ENCODE measurements at regions not wholly inside any gene's neighbourhood (a gene's known extent, or its start where the extent isn't known, plus 50 kb on each side); places are given as distances from the start of the nearest gene placed in this dataset.

DNA sequence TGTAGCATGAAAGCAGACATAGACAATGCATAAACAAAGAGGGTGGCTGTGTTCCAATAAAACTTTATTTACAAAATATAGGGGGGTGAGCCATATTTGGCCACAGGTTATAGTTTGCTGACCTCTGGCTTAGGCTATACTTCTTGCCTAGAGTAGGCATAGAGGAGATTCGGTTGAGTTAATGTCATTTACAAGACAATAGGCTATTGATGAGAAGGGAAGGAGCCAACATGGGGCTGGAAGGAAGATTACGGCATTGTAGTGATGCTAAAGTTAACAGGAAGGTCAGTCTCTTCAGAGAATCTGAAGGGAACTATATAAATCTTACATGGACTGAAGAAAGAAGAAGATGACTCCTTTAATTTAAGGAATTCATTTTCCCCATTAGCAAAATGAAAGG lies 463.5 kb downstream of the HTR7 start:
- DNase-seq (ENCODE audit: low read depth, low spot score): peak; percentile 4
- H3K4me3 ChIP-seq (ENCODE audit: low read length): no peak overlapping the region
- H3K27ac ChIP-seq (ENCODE audit: low read length): no peak overlapping the region
- no peaks in the 10 kb centered on the region for H3K4me1 ChIP-seq (ENCODE audit: control insufficient read depth, insufficient read depth, low read length)
- H3K36me3 ChIP-seq (ENCODE audit: control insufficient read depth, insufficient read depth, low read length): no peaks in the 10 kb centered on the region
- no CpG with 5 or more reads among the region's 2 CpGs for WGBS (ENCODE audit: insufficient coverage, insufficient read length)
- H3K9me3 ChIP-seq (ENCODE audit: control insufficient read depth, insufficient read depth, low read length): no peaks in the 10 kb centered on the region
- no peaks in the 10 kb centered on the region for H3K27me3 ChIP-seq (ENCODE audit: control insufficient read depth, insufficient read depth, low read length)

DNA sequence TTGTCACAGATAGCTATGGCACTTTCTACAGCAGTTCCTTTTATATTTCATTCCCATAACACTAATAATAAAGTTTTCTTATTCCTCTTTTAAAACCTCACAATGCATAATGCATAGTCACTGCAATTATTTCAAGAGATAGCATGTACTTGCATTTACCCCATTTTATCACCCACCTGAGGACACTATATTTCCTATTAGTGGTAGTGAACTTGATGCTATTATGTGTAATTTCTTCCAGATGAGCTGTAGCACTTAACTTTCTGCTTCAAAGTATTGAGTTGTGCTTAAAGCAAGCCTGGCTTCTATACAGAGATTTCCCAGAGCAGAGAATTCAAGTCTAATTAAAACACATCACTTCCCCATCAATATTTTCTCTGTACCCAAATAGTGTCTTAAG lies 461.1 kb downstream of the HTR7 start:
- Histone ChIP-seq H3K27me3 (ENCODE audit: control insufficient read depth, insufficient read depth, low read length) (no peaks in the 10 kb centered on the region), H3K4me3 (ENCODE audit: low read length) (no peak overlapping the region), H3K36me3 (ENCODE audit: control insufficient read depth, insufficient read depth, low read length) (no peaks in the 10 kb centered on the region), H3K9me3 (ENCODE audit: control insufficient read depth, insufficient read depth, low read length) (no peaks in the 10 kb centered on the region), H3K4me1 (ENCODE audit: control insufficient read depth, insufficient read depth, low read length) (no peaks in the 10 kb centered on the region), H3K27ac (ENCODE audit: low read length) (no peak overlapping the region)
- no peak for DNase-seq (ENCODE audit: low read depth, low spot score)

DNA sequence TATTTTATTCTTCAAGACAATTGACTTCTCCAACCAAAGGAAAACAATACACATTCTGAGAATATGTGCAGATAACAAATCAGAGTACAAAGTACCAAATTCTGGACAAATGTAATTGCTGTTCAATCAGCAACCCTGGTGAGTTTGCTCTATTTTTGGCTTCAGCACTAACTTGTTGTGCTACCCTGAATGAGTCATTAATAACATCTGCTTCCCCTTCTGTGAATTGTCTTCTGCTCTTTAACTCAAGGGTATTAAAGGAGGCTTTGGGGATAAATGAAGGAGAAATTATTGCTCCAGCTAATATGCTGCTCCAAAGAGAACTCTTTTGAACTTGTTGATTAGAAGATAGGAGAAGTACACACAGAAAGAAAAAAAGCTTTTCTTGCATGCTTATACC lies 459.3 kb downstream of the HTR7 start:
- H3K27me3 ChIP-seq (ENCODE audit: control insufficient read depth, insufficient read depth, low read length): no peaks in the 10 kb centered on the region
- no peaks in the 10 kb centered on the region for H3K36me3 ChIP-seq (ENCODE audit: control insufficient read depth, insufficient read depth, low read length)
- no peak for DNase-seq (ENCODE audit: low read depth, low spot score)
- no peak overlapping the region for H3K27ac ChIP-seq (ENCODE audit: low read length)
- no peak overlapping the region for H3K4me3 ChIP-seq (ENCODE audit: low read length)
- no peaks in the 10 kb centered on the region for H3K9me3 ChIP-seq (ENCODE audit: control insufficient read depth, insufficient read depth, low read length)
- no peaks in the 10 kb centered on the region for H3K4me1 ChIP-seq (ENCODE audit: control insufficient read depth, insufficient read depth, low read length)

DNA sequence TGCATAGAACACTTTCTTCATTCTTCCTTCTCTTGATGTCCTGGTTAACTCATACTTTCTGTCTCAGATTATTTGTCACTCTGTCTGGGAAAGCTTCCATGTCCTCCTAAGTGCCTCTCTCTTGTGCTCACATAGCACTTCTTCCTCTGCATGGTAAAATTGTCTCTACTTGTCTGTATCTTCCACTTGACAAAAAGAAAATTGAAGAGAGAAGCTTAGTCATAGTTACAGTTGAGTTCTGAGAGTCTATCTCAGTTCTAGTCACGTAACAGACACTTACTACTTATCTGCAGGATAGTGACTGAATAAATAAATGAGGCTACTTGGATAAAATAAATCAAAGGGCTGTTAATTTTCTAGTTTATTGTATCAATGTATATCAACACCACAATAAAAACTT lies 458.1 kb downstream of the HTR7 start:
- no peaks in the 10 kb centered on the region for H3K4me1 ChIP-seq (ENCODE audit: control insufficient read depth, insufficient read depth, low read length)
- no peaks in the 10 kb centered on the region for H3K27me3 ChIP-seq (ENCODE audit: control insufficient read depth, insufficient read depth, low read length)
- no peak overlapping the region for H3K4me3 ChIP-seq (ENCODE audit: low read length)
- H3K36me3 ChIP-seq (ENCODE audit: control insufficient read depth, insufficient read depth, low read length): no peaks in the 10 kb centered on the region
- H3K9me3 ChIP-seq (ENCODE audit: control insufficient read depth, insufficient read depth, low read length): no peaks in the 10 kb centered on the region
- WGBS (ENCODE audit: insufficient coverage, insufficient read length): no CpG with 5 or more reads among the region's 1 CpG
- H3K27ac ChIP-seq (ENCODE audit: low read length): no peak overlapping the region
- DNase-seq (ENCODE audit: low read depth, low spot score): no peak

DNA sequence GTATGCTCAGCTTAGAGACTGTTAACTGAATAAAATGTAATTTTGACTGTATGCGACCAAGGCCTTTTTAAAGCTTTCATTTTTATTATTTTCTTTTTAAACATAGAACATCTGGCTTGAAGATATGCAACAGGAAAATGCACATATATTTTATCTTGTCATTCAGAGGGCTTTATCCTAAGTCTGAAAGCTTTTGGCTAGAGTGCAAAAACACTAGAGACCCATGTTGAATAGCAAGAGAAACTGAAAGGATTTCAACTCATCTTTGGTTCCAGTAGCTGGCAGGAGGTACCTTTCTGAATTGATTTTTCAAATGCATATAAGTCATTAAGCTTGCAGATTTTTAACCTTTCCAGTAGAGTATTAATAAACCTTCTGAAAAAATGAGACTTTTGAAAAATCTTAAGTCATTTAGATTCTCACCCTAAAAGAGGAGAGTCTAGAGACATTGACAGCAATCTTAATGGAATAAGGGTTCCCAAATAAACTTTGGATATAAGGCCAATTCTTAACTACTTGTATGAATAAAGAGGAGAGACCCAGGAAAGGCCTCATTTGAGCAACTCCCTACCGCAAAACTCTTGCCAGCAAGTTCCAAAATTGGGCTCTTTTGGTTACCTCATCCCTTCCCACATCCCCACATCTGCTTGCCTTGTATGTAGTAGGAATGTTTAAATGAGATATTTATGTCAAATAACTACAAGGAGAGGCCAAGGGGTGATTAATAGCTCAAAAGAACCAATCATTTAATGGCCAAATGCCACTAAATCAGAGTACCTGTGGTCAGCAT lies 454.4 kb downstream of the HTR7 start:
- no peaks in the 10 kb centered on the region for H3K4me1 ChIP-seq (ENCODE audit: control insufficient read depth, insufficient read depth, low read length)
- no peak overlapping the region for H3K27ac ChIP-seq (ENCODE audit: low read length)
- DNase-seq (ENCODE audit: low read depth, low spot score): no peak
- H3K9me3 ChIP-seq (ENCODE audit: control insufficient read depth, insufficient read depth, low read length): no peaks in the 10 kb centered on the region
- no peak overlapping the region for H3K4me3 ChIP-seq (ENCODE audit: low read length)
- WGBS (ENCODE audit: insufficient coverage, insufficient read length): no CpG with 5 or more reads among the region's 2 CpGs
- H3K27me3 ChIP-seq (ENCODE audit: control insufficient read depth, insufficient read depth, low read length): no peaks in the 10 kb centered on the region
- no peaks in the 10 kb centered on the region for H3K36me3 ChIP-seq (ENCODE audit: control insufficient read depth, insufficient read depth, low read length)

DNA sequence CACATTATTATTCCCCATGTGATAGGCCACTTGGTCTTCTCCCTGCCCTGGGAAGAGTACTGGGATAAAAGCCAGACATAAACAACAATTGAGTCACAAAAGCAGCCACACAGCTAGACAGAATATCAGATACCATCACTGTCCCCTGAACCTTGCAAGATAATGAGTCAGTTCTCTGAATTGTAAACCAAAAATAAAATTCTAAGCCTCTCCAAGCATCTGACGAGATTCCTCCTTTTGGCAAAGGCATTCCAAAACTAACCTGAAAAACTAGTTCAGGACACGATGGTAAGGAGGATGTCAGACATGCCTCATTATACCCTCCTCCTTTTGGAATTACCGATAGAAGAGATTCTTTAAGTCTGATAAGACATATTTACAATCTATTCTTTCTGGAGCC lies 450.7 kb downstream of the HTR7 start:
- H3K36me3 ChIP-seq (ENCODE audit: control insufficient read depth, insufficient read depth, low read length): no peaks in the 10 kb centered on the region
- no peak overlapping the region for H3K27ac ChIP-seq (ENCODE audit: low read length)
- H3K9me3 ChIP-seq (ENCODE audit: control insufficient read depth, insufficient read depth, low read length): no peaks in the 10 kb centered on the region
- H3K4me3 ChIP-seq (ENCODE audit: low read length): no peak overlapping the region
- no CpG with 5 or more reads among the region's 3 CpGs for WGBS (ENCODE audit: insufficient coverage, insufficient read length)
- H3K4me1 ChIP-seq (ENCODE audit: control insufficient read depth, insufficient read depth, low read length): no peaks in the 10 kb centered on the region
- no peak for DNase-seq (ENCODE audit: low read depth, low spot score)
- no peaks in the 10 kb centered on the region for H3K27me3 ChIP-seq (ENCODE audit: control insufficient read depth, insufficient read depth, low read length)

DNA sequence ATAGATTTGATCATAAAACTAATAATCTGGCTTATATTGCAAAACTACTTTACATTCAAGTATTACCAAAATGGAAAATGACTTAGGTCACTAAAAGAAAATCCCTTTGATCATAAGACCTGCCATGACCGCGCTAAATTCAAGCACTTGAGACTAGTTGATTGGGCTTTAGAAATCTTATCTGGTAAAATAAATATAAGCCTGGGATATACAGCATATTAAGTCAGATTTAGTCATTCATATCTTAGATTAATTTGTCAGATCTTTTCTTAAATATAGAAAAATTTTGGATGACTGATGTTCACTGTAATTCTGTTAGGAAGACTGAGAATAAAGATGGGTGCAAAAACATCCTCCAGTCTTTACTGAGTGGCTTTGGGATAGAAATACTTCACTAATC lies 450.0 kb downstream of the HTR7 start:
- no peak overlapping the region for H3K4me3 ChIP-seq (ENCODE audit: low read length)
- no peaks in the 10 kb centered on the region for H3K36me3 ChIP-seq (ENCODE audit: control insufficient read depth, insufficient read depth, low read length)
- H3K27ac ChIP-seq (ENCODE audit: low read length): no peak overlapping the region
- DNase-seq (ENCODE audit: low read depth, low spot score): no peak
- no peaks in the 10 kb centered on the region for H3K4me1 ChIP-seq (ENCODE audit: control insufficient read depth, insufficient read depth, low read length)
- no CpG with 5 or more reads among the region's 2 CpGs for WGBS (ENCODE audit: insufficient coverage, insufficient read length)
- H3K27me3 ChIP-seq (ENCODE audit: control insufficient read depth, insufficient read depth, low read length): no peaks in the 10 kb centered on the region
- no peaks in the 10 kb centered on the region for H3K9me3 ChIP-seq (ENCODE audit: control insufficient read depth, insufficient read depth, low read length)

DNA sequence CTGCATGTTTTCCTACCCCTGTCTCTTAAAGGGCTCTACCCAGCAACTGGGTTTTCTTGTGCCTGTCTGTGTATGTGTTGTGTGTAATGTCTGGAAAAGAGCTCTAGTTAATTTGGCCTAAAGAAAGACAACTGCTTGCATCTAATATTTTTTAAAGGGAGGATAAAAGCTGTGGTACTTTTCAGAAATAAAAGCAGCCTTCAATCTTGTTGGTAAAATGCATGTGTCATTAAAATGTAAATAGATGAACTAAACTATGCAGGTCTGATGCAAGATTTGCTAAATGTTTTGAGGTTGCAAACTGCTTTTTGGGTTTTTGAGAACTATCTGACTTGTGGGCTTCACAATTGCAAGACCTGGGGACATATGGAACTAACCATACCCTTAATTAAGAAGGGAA lies 445.3 kb downstream of the HTR7 start:
- H3K9me3 ChIP-seq (ENCODE audit: control insufficient read depth, insufficient read depth, low read length): no peaks in the 10 kb centered on the region
- no peaks in the 10 kb centered on the region for H3K36me3 ChIP-seq (ENCODE audit: control insufficient read depth, insufficient read depth, low read length)
- H3K4me1 ChIP-seq (ENCODE audit: control insufficient read depth, insufficient read depth, low read length): no peaks in the 10 kb centered on the region
- no peak for DNase-seq (ENCODE audit: low read depth, low spot score)
- H3K27ac ChIP-seq (ENCODE audit: low read length): no peak overlapping the region
- H3K27me3 ChIP-seq (ENCODE audit: control insufficient read depth, insufficient read depth, low read length): no peaks in the 10 kb centered on the region
- H3K4me3 ChIP-seq (ENCODE audit: low read length): no peak overlapping the region

DNA sequence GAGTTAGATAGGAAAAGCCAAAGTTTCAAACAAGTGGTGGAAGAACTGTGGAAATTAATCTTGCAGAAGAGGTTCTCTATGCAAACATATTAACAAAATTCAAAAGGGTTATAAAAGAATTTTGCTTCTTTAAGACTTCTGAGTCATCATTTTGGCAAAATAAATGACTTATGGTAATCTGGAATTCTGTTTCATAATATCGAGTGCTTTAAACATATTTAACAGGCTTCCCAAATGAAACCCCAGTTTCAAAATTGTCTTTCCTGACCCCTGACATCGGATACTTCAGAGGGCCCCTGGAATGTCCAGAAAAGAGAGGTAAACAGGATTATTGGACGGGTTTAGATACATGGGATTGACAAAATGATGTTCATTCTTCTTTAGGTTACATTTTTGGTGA lies 444.6 kb downstream of the HTR7 start:
- Histone ChIP-seq H3K27me3 (ENCODE audit: control insufficient read depth, insufficient read depth, low read length) (no peaks in the 10 kb centered on the region), H3K9me3 (ENCODE audit: control insufficient read depth, insufficient read depth, low read length) (no peaks in the 10 kb centered on the region), H3K4me1 (ENCODE audit: control insufficient read depth, insufficient read depth, low read length) (no peaks in the 10 kb centered on the region), H3K4me3 (ENCODE audit: low read length) (no peak overlapping the region), H3K36me3 (ENCODE audit: control insufficient read depth, insufficient read depth, low read length) (no peaks in the 10 kb centered on the region), H3K27ac (ENCODE audit: low read length) (no peak overlapping the region)
- no CpG with 5 or more reads among the region's 3 CpGs for WGBS (ENCODE audit: insufficient coverage, insufficient read length)
- DNase-seq (ENCODE audit: low read depth, low spot score): no peak

DNA sequence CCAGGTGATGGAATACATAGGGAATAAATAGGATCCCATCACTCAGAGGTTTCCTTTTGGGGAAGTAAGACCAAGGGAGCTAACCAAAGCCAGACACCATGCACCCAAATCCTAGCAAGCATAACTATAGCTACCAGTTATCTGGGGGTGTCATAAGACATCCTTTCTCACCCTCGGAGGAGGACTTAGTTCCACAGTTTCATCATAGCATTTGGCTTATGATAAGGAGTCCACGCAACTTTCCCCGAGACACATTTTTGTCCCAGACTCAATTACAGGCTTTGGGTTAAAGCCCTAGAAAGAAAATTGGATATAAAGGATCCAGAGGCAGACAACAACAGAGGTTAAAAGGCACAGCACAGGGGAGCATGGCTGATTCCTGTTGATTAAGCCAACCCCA lies 442.9 kb downstream of the HTR7 start:
- Histone ChIP-seq H3K27ac (ENCODE audit: low read length) (no peak overlapping the region), H3K27me3 (ENCODE audit: control insufficient read depth, insufficient read depth, low read length) (no peaks in the 10 kb centered on the region), H3K36me3 (ENCODE audit: control insufficient read depth, insufficient read depth, low read length) (no peaks in the 10 kb centered on the region), H3K9me3 (ENCODE audit: control insufficient read depth, insufficient read depth, low read length) (no peaks in the 10 kb centered on the region), H3K4me3 (ENCODE audit: low read length) (no peak overlapping the region), H3K4me1 (ENCODE audit: control insufficient read depth, insufficient read depth, low read length) (no peaks in the 10 kb centered on the region)
- no peak for DNase-seq (ENCODE audit: low read depth, low spot score)
- no CpG with 5 or more reads among the region's 3 CpGs for WGBS (ENCODE audit: insufficient coverage, insufficient read length)

DNA sequence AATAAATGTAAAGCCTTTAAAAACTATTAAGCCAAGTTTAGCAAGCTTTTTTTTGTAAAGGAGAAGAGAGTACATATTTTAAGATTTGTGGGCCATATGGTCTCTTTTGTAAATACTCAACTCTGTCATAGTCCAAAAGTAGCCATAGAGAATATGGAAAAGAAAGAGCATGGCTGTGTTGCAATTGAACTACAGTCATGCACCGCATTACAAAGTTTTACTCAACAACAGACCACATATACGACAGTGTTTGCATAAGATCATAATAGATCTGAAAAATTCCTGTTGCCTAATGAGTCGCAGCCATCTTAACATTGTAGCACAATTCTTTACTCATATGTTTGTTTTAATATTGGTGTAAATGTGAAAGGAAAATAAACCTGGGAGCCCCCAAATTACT lies 440.8 kb downstream of the HTR7 start:
- no peaks in the 10 kb centered on the region for H3K9me3 ChIP-seq (ENCODE audit: control insufficient read depth, insufficient read depth, low read length)
- no peak overlapping the region for H3K4me3 ChIP-seq (ENCODE audit: low read length)
- H3K4me1 ChIP-seq (ENCODE audit: control insufficient read depth, insufficient read depth, low read length): no peaks in the 10 kb centered on the region
- WGBS (ENCODE audit: insufficient coverage, insufficient read length): no CpG with 5 or more reads among the region's 3 CpGs
- DNase-seq (ENCODE audit: low read depth, low spot score): no peak
- no peaks in the 10 kb centered on the region for H3K36me3 ChIP-seq (ENCODE audit: control insufficient read depth, insufficient read depth, low read length)
- no peak overlapping the region for H3K27ac ChIP-seq (ENCODE audit: low read length)
- H3K27me3 ChIP-seq (ENCODE audit: control insufficient read depth, insufficient read depth, low read length): no peaks in the 10 kb centered on the region
